Esophagus squamous epithelium (tissue), 4 donors: ENCODE measurements at regions not wholly inside any gene's neighbourhood (a gene's known extent, or its start where the extent isn't known, plus 50 kb on each side); places are given as distances from the start of the nearest gene placed in this dataset.

ENCODE experiments used
- POLR2A ChIP-seq, 4 donors: fragments of 450-650 bp; IDR thresholded peaks; one replicate each; pipeline ENCODE4 v1.6.1; 2017; ENCODE audit warnings: antibody characterized with exemption in 4 of 4, mild to moderate bottlenecking in 4 of 4, moderate library complexity in 3 of 4
- TF ChIP-seq, protein P1 (sequence below), 6 experiments: fragments of 450-650 bp in 4 of 6; fragments of 200-600 bp in 2 of 6; sonication (generic) in 2 of 6; IDR thresholded peaks; one replicate each; pipeline ENCODE4 v1.5.1; 2016 to 2019; ENCODE audit warnings: antibody characterized with exemption in 6 of 6, mild to moderate bottlenecking in 4 of 6, moderate library complexity in 4 of 6

DNA sequence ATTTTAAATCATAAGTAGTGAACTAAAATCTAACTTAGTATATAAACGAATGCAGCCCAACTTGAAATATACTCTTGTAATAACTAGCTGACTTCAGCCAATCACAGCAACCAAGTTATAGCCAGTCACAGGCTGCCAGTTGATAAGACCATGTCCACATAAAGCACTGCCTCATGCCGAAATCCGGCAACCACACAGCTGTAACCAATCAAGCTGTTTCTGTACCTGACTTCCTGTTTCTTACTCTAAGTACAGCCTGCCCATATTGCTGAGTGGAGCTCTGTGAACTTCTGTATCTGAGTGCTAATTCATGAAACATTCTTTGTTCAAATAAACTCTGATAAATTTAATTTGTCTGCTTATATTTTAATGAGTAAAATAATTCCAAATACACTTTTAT is 805.3 kb upstream of the EPHA5 start:
- no peak for TF ChIP-seq POLR2A (IDR thresholded peaks at IDR 0.05)
- TF ChIP-seq, protein P1, sequence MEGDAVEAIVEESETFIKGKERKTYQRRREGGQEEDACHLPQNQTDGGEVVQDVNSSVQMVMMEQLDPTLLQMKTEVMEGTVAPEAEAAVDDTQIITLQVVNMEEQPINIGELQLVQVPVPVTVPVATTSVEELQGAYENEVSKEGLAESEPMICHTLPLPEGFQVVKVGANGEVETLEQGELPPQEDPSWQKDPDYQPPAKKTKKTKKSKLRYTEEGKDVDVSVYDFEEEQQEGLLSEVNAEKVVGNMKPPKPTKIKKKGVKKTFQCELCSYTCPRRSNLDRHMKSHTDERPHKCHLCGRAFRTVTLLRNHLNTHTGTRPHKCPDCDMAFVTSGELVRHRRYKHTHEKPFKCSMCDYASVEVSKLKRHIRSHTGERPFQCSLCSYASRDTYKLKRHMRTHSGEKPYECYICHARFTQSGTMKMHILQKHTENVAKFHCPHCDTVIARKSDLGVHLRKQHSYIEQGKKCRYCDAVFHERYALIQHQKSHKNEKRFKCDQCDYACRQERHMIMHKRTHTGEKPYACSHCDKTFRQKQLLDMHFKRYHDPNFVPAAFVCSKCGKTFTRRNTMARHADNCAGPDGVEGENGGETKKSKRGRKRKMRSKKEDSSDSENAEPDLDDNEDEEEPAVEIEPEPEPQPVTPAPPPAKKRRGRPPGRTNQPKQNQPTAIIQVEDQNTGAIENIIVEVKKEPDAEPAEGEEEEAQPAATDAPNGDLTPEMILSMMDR (IDR thresholded peaks at IDR 0.05) = no peak
